GM12865 (cell line): ENCODE measurements at regions not wholly inside any gene's neighbourhood (a gene's known extent, or its start where the extent isn't known, plus 50 kb on each side); places are given as distances from the start of the nearest gene placed in this dataset.

Source experiments
- DNase-seq: peaks from one replicate; pipeline ENCODE4 v3.0.0; 2010; ENCODE audit warnings: low read depth
- H3K4me3 ChIP-seq: 2 replicates; pipeline ENCODE4 v1.5.1; 2011; ENCODE audit warnings: mild to moderate bottlenecking, low read depth, low read length, control low read depth
- TF ChIP-seq, protein P1 (sequence below): IDR thresholded peaks from 2 replicates; pipeline ENCODE4 v1.5.1; 2011; ENCODE audit warnings: low read length, control low read depth, low read depth, inconsistent platforms; ENCODE audit not compliant: insufficient read depth; ENCODE audit errors: missing control alignments

- TF ChIP-seq, protein P1, sequence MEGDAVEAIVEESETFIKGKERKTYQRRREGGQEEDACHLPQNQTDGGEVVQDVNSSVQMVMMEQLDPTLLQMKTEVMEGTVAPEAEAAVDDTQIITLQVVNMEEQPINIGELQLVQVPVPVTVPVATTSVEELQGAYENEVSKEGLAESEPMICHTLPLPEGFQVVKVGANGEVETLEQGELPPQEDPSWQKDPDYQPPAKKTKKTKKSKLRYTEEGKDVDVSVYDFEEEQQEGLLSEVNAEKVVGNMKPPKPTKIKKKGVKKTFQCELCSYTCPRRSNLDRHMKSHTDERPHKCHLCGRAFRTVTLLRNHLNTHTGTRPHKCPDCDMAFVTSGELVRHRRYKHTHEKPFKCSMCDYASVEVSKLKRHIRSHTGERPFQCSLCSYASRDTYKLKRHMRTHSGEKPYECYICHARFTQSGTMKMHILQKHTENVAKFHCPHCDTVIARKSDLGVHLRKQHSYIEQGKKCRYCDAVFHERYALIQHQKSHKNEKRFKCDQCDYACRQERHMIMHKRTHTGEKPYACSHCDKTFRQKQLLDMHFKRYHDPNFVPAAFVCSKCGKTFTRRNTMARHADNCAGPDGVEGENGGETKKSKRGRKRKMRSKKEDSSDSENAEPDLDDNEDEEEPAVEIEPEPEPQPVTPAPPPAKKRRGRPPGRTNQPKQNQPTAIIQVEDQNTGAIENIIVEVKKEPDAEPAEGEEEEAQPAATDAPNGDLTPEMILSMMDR = no peak
- no peak for DNase-seq
- no peak overlapping the region for H3K4me3 ChIP-seq
Measured at GRCh38 chr11:116468699-116469098, 304.1 kb downstream of the BUD13 start.

DNA sequence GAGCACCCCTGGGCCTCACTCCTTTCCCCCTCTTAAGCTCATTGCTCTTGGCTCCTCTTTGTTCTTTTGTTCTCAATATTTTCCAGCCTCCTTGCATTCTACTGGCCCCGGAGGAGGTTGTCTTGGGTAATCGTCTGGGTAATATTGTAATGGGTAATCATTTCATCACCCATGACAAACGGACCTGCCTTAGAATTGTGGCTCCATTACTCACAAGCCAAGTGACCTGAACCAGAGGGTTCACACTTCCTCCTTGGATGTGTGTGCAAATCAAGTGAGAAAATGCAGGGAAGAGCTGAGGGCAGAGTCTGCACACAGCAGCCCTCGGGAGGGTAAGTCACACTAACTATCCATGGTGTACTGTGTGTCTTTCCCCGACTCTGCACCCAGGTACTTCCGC is 305.0 kb downstream of the BUD13 start:
- DNase-seq = no peak
- TF ChIP-seq, protein P1 = no peak

GRCh38 chr11:116466801-116467200 is 306.0 kb downstream of the BUD13 start:
- DNase-seq = no peak
- H3K4me3 ChIP-seq = no peak overlapping the region
- TF ChIP-seq, protein P1 = no peak

More for the DNA sequence above, 305.0 kb downstream of the BUD13 start:
- no peak overlapping the region for H3K4me3 ChIP-seq

DNA sequence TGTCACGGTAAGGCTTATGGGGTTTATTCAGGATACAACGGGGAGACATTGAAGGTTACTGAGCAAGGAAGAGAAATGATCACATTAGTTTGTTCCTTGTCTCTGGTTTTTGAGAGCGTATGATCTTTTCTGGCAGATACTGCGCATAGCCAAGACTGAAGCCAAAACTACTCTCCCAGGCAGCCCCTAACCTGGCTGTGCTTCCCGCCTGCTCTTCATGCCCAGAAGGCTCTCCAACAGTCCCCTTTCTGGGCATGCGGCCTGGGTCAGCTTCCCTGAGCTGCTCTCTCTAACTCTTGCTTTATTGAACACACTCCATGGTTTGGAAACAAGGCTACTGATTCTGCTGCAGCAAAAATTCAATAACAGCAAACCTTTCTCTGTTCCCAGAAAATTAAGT is 306.6 kb downstream of the BUD13 start:
- DNase-seq = no peak
- H3K4me3 ChIP-seq = no peak overlapping the region
- TF ChIP-seq, protein P1 = no peak

DNA sequence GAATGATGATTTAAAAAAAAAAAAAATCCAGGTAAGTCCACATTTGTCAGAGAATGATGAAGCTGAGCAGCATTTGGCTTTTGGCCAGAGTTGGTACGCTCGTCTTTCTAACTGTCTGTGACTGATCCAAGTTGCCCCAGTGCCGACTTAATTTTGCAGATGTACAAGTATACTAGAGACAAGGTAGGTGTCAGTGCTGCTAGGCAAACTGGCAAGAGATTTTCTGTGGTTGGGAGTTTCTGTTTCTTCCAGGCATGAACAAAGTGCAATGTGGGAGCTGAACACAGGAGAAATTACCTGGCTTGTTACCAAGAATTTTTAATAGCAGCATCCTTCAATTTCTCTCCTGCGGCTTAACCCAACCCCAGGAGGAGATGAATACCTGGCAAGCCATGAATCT is 307.7 kb downstream of the BUD13 start:
- DNase-seq = no peak
- no peak overlapping the region for H3K4me3 ChIP-seq
- TF ChIP-seq, protein P1 = no peak

DNA sequence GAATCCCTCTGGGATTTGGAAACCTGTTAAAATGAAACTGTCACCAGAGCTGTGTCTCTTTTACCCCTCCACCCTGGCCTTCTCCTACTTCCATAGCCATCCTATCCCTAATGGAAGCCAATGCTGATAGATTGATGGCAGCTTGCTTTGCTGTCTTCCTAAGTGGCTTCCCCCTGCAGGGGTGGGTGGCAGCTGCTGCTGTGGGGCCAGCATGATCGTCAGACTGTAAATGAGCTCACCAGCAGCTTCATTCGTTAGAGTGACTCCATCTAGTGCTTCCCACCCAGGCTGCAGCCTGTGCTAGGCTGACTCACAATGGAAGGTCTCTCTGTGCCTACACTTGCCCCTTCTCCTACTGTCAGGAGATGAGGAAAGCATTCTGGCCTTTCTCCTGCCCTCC is 311.0 kb downstream of the BUD13 start:
- H3K4me3 ChIP-seq = no peak overlapping the region
- TF ChIP-seq, protein P1 = no peak
- no peak for DNase-seq

DNA sequence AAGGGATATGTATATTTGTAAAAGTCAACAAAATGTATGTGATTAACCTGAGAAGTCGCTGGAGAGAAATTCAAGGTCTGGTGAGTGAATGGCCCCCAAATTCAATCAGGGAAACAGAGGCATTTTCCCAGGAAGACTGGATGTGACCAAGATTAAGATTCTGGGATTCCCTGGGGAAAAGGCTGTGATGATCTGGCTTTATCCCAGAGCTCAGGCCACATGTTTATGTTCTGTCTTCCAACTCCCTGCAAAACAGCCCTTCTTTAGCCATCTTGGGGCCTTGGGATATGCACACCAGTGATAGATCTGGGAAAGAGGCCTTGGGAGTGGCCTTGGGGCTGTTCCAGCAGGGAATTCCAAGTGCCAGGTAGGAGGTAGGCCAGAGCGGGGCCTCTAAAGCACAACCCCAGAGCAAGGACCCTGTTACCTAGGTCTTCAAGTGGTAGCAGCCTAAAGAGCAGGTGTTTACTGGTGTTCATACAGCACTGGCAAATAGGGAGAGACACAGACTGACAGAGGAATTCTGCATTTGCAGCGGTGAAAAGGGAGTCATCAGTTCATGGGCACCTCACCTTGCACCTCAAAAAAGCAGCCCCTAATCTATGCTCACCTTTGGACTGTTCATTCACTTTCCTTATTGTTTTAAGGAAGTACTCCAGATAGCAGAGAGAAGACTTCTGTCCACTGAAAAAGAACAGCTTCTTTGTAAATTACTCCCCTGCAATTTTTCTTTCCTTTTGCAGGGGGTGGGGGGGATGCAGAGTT is 312.4 kb downstream of the BUD13 start:
- H3K4me3 ChIP-seq = no peak overlapping the region
- TF ChIP-seq, protein P1 = no peak
- no peak for DNase-seq
